DOHH2 (cell line): ENCODE measurements at regions not wholly inside any gene's neighbourhood (a gene's known extent, or its start where the extent isn't known, plus 50 kb on each side); places are given as distances from the start of the nearest gene placed in this dataset.
"Not testable (repeated sequence)": the region's sequence is repeated elsewhere in the genome, so short reads cannot be mapped to it uniquely, and the experiment has no call there.

Source experiments
- H3F3A ChIP-seq: fragments of 200-600 bp; sonication (generic), shearing (Covaris generic); 2 replicates; pipeline ENCODE4 v1.6.0; 2016; ENCODE audit warnings: antibody characterized with exemption, mild to moderate bottlenecking; ENCODE audit not compliant: control insufficient read depth, insufficient read depth
- H3K27ac ChIP-seq: fragments of 200-600 bp; sonication (generic); 2 replicates; pipeline ENCODE4 v1.5.1; 2014; ENCODE audit warnings: low read depth, mild to moderate bottlenecking, low read length, moderate library complexity
- H3K27me3 ChIP-seq: fragments of 200-600 bp; sonication (generic); 2 replicates; pipeline ENCODE4 v1.6.1; 2014; ENCODE audit warnings: mild to moderate bottlenecking, low read length, mixed read lengths; ENCODE audit not compliant: control insufficient read depth
- H3K36me3 ChIP-seq: fragments of 200-600 bp; sonication (generic); 2 replicates; pipeline ENCODE4 v1.6.1; 2014; ENCODE audit warnings: mild to moderate bottlenecking, low read length, moderate library complexity, mixed read lengths; ENCODE audit not compliant: control insufficient read depth
- H3K4me1 ChIP-seq: fragments of 200-600 bp; sonication (generic); 2 replicates; pipeline ENCODE4 v1.6.1; 2014; ENCODE audit warnings: mild to moderate bottlenecking, low read length, mixed read lengths; ENCODE audit not compliant: control insufficient read depth
- H3K4me2 ChIP-seq: fragments of 200-600 bp; sonication (generic); 2 replicates; pipeline ENCODE4 v1.6.0; 2014; ENCODE audit warnings: mild to moderate bottlenecking, low read length, moderate library complexity
- H3K4me3 ChIP-seq: fragments of 200-600 bp; sonication (generic); 2 replicates; pipeline ENCODE4 v1.5.1; 2014; ENCODE audit warnings: mild to moderate bottlenecking, low read length, mixed read lengths
- H3K79me2 ChIP-seq: fragments of 200-600 bp; sonication (generic); 2 replicates; pipeline ENCODE4 v1.6.1; 2014; ENCODE audit warnings: mild to moderate bottlenecking, low read length, mixed read lengths; ENCODE audit not compliant: control insufficient read depth
- H3K9me2 ChIP-seq: fragments of 200-600 bp; sonication (generic); replicated peaks from 2 replicates; pipeline ENCODE4 v1.6.1; 2014; ENCODE audit warnings: mild to moderate bottlenecking, low read length, mixed read lengths; ENCODE audit not compliant: control insufficient read depth
- H3K9me3 ChIP-seq: fragments of 200-600 bp; sonication (generic); 2 replicates; pipeline ENCODE4 v1.6.1; 2014; ENCODE audit warnings: antibody characterized with exemption, low read length, mixed read lengths; ENCODE audit not compliant: control insufficient read depth, insufficient read depth
- H4K20me1 ChIP-seq: fragments of 200-600 bp; sonication (generic); 2 replicates; pipeline ENCODE4 v1.6.0; 2014; ENCODE audit warnings: low read depth, mild to moderate bottlenecking, antibody characterized with exemption, low read length, moderate library complexity; ENCODE audit not compliant: control insufficient read depth, insufficient read depth

DNA sequence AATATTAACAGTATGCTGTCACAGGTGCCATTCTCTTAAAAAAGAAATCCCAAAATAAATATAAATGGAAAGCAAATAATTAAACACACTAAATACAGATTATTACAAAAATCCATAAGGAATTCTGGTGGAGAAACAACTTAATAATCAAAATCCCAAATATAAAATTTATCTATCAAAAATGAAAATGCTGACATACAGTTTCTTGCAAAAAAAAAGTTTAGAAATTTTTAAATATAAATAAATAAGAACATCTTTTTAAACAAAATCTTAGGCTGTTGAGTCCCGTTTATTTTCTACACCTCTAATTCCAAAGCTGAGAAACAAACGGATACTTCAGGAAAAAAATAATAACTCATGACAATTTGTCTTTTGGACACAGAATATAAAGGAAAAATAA, 625.5 kb downstream of the PRIM2 start:
- not testable (repeated sequence) for H3K4me3 ChIP-seq, H3K9me2 ChIP-seq, H3K4me1 ChIP-seq, H3K9me3 ChIP-seq, H4K20me1 ChIP-seq, H3K4me2 ChIP-seq, H3F3A ChIP-seq, H3K79me2 ChIP-seq, H3K27me3 ChIP-seq, H3K36me3 ChIP-seq, H3K27ac ChIP-seq

DNA sequence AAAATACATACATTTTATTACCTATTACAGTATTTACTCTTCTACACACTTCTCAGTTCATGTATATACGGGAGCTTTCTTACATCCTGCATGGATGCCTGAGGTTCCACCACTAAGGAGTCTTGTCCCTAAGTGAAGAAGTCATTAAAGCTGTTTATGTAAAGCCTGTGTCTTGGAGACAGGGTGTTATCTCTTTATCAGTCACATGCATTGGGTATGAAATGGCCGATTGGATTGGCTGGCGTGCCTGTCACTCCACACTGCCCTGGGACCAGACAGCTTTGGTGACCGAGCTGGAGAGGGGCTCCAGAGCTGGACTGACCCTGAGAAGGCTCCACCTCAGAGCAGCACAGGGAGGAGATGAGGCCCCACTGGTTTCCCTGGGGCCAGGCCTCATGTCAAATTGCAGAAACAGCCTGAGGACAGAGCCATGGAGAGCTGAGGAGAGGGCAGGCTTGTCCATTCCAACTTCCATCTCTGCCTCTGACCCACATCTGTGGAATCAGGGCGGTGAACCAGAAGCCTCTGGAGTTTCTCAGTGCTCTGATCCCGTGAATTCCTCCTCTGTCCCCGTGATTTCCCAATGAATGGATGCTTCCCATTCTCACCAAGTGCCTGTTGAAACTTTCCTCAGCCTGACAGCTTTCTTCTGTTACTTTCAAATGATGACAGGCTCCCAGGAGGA, 628.8 kb downstream of the PRIM2 start:
- not testable (repeated sequence) for H3K27me3 ChIP-seq, H3K9me2 ChIP-seq, H3K4me2 ChIP-seq, H3K79me2 ChIP-seq, H3K9me3 ChIP-seq, H3K4me3 ChIP-seq, H3K27ac ChIP-seq, H3K36me3 ChIP-seq, H3F3A ChIP-seq, H3K4me1 ChIP-seq, H4K20me1 ChIP-seq

DNA sequence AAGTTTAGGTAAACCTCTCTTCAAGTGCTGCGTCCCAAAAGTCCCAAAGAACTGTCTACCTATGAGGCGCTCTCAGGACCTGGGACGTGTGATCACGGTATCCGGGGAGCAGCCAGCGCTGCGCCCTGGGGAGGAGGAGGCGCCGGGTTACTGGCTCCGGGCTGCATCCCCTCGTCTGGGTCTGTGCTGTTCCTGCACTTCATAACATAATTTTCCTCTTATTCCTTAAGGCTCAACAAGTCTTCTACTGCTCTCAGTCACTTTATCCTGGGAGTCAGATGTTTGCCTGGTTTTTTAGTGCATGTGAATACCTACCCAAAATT, 629.3 kb downstream of the PRIM2 start:
- H3K4me3 ChIP-seq, H3K27ac ChIP-seq, H3K27me3 ChIP-seq, H4K20me1 ChIP-seq, H3K4me1 ChIP-seq, H3K9me3 ChIP-seq, H3K36me3 ChIP-seq, H3K9me2 ChIP-seq, H3K4me2 ChIP-seq, H3F3A ChIP-seq, H3K79me2 ChIP-seq: not testable (repeated sequence)

DNA sequence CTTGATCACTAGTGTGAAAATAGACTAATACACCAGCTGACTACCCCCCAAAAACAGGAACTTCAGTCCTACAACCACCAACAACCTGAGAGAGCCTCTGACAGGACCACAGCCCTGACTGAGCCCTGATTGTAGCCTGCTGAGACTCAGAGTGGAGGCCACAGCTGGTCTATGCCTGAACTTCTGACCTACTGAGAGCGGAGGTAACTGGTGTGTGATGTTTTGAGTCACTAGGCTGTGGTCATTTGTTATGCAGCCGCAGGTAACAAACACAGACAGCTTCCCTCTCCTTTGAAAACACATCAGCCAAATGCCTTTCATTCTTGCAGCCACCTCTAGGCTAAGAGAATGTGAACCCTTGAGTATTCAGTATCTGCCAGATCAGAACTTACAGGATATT, 631.1 kb downstream of the PRIM2 start:
- H3K9me2 ChIP-seq, H3F3A ChIP-seq, H3K27ac ChIP-seq, H3K4me3 ChIP-seq, H3K79me2 ChIP-seq, H3K36me3 ChIP-seq, H3K4me2 ChIP-seq, H3K9me3 ChIP-seq, H4K20me1 ChIP-seq, H3K4me1 ChIP-seq, H3K27me3 ChIP-seq: not testable (repeated sequence)

DNA sequence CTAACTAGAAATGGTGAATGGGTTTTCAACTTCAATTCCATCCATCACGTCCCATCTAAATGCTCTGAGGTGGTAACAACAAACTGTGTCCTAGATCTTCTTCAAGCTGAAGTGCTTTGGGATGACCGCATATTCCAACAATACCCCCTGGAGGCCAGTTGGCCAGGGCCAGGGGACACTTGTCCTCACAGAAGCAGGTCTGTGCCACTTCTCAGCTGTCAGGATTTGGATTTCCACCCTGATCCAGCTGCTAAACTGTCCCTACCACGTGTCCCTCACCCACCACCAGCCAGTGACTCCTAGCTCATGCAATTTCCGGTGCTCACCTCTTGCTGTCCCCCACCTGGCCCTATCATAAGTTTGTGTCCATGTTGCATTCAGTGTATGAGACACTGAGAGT, 633.0 kb downstream of the PRIM2 start:
- H4K20me1 ChIP-seq, H3K4me2 ChIP-seq, H3K36me3 ChIP-seq, H3K79me2 ChIP-seq, H3K27me3 ChIP-seq, H3K4me1 ChIP-seq, H3F3A ChIP-seq, H3K9me2 ChIP-seq, H3K27ac ChIP-seq, H3K4me3 ChIP-seq, H3K9me3 ChIP-seq: not testable (repeated sequence)

DNA sequence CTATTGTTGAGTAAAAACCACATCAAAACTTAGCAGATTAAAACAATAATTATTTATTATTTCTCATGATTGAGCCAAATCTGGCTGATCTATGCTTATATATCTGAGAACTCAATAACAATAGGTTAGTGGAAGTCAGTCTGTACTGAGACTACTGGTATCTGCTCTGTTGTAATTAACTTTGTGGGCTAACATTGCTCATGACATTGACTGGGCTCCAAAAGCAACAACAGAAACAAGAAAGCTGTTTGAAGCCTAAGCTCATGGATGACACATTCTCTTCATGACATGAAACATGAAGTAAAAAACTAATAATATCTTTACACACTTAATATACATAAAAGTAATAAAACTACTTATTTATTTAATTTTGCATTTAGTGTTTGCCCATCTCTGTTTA, 649.3 kb downstream of the PRIM2 start:
- not testable (repeated sequence) for H4K20me1 ChIP-seq, H3K4me3 ChIP-seq, H3K4me1 ChIP-seq, H3K36me3 ChIP-seq, H3K9me3 ChIP-seq, H3K27ac ChIP-seq, H3K79me2 ChIP-seq, H3K9me2 ChIP-seq, H3F3A ChIP-seq, H3K27me3 ChIP-seq, H3K4me2 ChIP-seq

DNA sequence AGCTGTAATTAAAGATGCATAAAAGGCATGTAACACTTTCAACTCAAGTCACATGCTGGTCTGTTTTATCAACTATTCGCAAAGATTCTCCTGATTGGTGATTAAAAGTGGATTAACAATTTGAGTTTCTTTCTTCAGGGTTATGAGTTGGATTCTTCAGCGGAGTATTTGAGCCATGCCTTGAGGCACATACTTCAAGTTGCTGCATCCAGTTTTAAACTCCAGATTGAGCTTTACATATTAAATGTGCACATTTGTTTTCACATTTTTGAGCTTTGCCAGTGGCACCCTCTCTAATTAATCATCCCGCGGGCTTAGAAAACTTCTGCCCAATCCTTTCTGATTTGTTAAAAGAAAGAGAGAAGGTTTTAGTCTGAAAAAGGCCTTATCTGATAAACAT, 654.5 kb downstream of the PRIM2 start:
- H3K79me2 ChIP-seq, H4K20me1 ChIP-seq, H3K27me3 ChIP-seq, H3K9me2 ChIP-seq, H3K4me3 ChIP-seq, H3F3A ChIP-seq, H3K36me3 ChIP-seq, H3K4me1 ChIP-seq, H3K9me3 ChIP-seq, H3K27ac ChIP-seq, H3K4me2 ChIP-seq: not testable (repeated sequence)
